ENCODE measurements at regions not wholly inside any gene's neighbourhood (a gene's known extent, or its start where the extent isn't known, plus 50 kb on each side); places are given as distances from the start of the nearest gene placed in this dataset.

- no peaks in the 10 kb centered on the region for H3K9me3 ChIP-seq
- no peak for DNase-seq
- H3K27me3 ChIP-seq: no peaks in the 10 kb centered on the region
- intact Hi-C loops (cut with DNase I; ENCODE audit: low total_unique reads): no loop called here
- 36 to 41% methylated on average over 7 of the region's 7 CpGs for WGBS, 2 donors
- TF ChIP-seq CTCF (IDR thresholded peaks at IDR 0.05): no peak
- no peak for TF ChIP-seq POLR2A (IDR thresholded peaks at IDR 0.05)
- H3K27ac ChIP-seq: no peak overlapping the region
- no peaks in the 10 kb centered on the region for H3K4me1 ChIP-seq
- no peaks in the 10 kb centered on the region for H3K36me3 ChIP-seq (ENCODE audit: low read depth, missing control alignments)
- no peak overlapping the region for H3K4me3 ChIP-seq
These were observed 408.2 kb upstream of the ADARB2 start for GRCh38 chr10:2145491-2145890.

GRCh38 chr10:2144584-2144983, 407.3 kb upstream of the ADARB2 start:
- intact Hi-C loops (cut with DNase I; ENCODE audit: low total_unique reads): no loop called here

GRCh38 chr10:2143213-2143835, 406.0 kb upstream of the ADARB2 start:
- 87 to 92% methylated on average over 16 of the region's 16 CpGs for WGBS, 2 donors
- H3K27me3 ChIP-seq: no peaks in the 10 kb centered on the region
- H3K9me3 ChIP-seq: no peaks in the 10 kb centered on the region
- intact Hi-C loops (cut with DNase I; ENCODE audit: low total_unique reads): no loop called here
- no peaks in the 10 kb centered on the region for H3K36me3 ChIP-seq (ENCODE audit: low read depth, missing control alignments)
- no peak overlapping the region for H3K4me3 ChIP-seq
- H3K27ac ChIP-seq: no peak overlapping the region
- H3K4me1 ChIP-seq: no peaks in the 10 kb centered on the region
- TF ChIP-seq CTCF (IDR thresholded peaks at IDR 0.05): no peak
- TF ChIP-seq POLR2A (IDR thresholded peaks at IDR 0.05): no peak
- DNase-seq: no peak

More at GRCh38 chr10:2144584-2144983, 407.3 kb upstream of the ADARB2 start:
- Histone ChIP-seq H3K9me3 (no peaks in the 10 kb centered on the region), H3K27ac (no peak overlapping the region), H3K36me3 (ENCODE audit: low read depth, missing control alignments) (no peaks in the 10 kb centered on the region), H3K4me3 (no peak overlapping the region), H3K4me1 (no peaks in the 10 kb centered on the region), H3K27me3 (no peaks in the 10 kb centered on the region)
- no peak for TF ChIP-seq CTCF (IDR thresholded peaks at IDR 0.05)
- 68 to 87% methylated on average over 4 of the region's 4 CpGs for WGBS, 2 donors
- DNase-seq: no peak

- Histone ChIP-seq H3K27me3 (no peaks in the 10 kb centered on the region), H3K4me3 (no peak overlapping the region), H3K36me3 (ENCODE audit: low read depth, missing control alignments) (no peaks in the 10 kb centered on the region), H3K9me3 (no peaks in the 10 kb centered on the region), H3K4me1 (no peaks in the 10 kb centered on the region), H3K27ac (no peak overlapping the region)
- 17 to 57% methylated on average over 1 of the region's 1 CpG for WGBS, 2 donors
- TF ChIP-seq POLR2A (IDR thresholded peaks at IDR 0.05): no peak
- DNase-seq: no peak
- intact Hi-C loops (cut with DNase I; ENCODE audit: low total_unique reads): no loop called here
These were observed 402.4 kb upstream of the ADARB2 start for GRCh38 chr10:2139746-2140145.

GRCh38 chr10:2137549-2138174, 400.3 kb upstream of the ADARB2 start:
- no peak for TF ChIP-seq POLR2A (IDR thresholded peaks at IDR 0.05)
- peak in 1 of 3 experiments; percentile 26 for TF ChIP-seq CTCF (IDR thresholded peaks at IDR 0.05)

More at GRCh38 chr10:2137549-2138174, 400.3 kb upstream of the ADARB2 start:
- Histone ChIP-seq H3K27ac (no peak overlapping the region), H3K36me3 (ENCODE audit: low read depth, missing control alignments) (no peaks in the 10 kb centered on the region), H3K4me1 (no peaks in the 10 kb centered on the region), H3K4me3 (no peak overlapping the region), H3K27me3 (no peaks in the 10 kb centered on the region), H3K9me3 (no peaks in the 10 kb centered on the region)
- intact Hi-C loops (cut with DNase I; ENCODE audit: low total_unique reads): no loop called here
- 91 to 92% methylated on average over 4 of the region's 4 CpGs for WGBS, 2 donors
- DNase-seq: peak; percentile 30
